SK-N-MC (cell line): ENCODE measurements at regions not wholly inside any gene's neighbourhood (a gene's known extent, or its start where the extent isn't known, plus 50 kb on each side); places are given as distances from the start of the nearest gene placed in this dataset.
A peak's percentile ranks its signal among the peaks of the same experiment; 100 is the strongest.

Source experiments
- DNase-seq: peaks from one replicate; pipeline ENCODE4 v3.0.0-alpha.2; 2011; ENCODE audit warnings: low read depth, low spot score
- H3K27ac ChIP-seq: fragments of 200-600 bp; sonication (generic); 2 replicates; pipeline ENCODE4 v1.5.1; 2016; ENCODE audit warnings: mixed run types
- H3K36me3 ChIP-seq: fragments of 200-600 bp; sonication (generic); 2 replicates; pipeline ENCODE4 v1.6.1; 2017; ENCODE audit warnings: antibody characterized with exemption, low read length, mixed read lengths; ENCODE audit not compliant: insufficient read depth
- H3K4me3 ChIP-seq: fragments of 200-600 bp; sonication (generic); 2 replicates; pipeline ENCODE4 v1.5.1; 2016
- H3K9ac ChIP-seq: fragments of 200-600 bp; sonication (generic); 2 replicates; pipeline ENCODE4 v1.8.0; 2017; ENCODE audit warnings: mixed run types, mixed read lengths; ENCODE audit not compliant: insufficient read length
- H3K9me3 ChIP-seq: fragments of 200-600 bp; sonication (generic); 2 replicates; pipeline ENCODE4 v1.6.1; 2017; ENCODE audit warnings: low read depth, mild to moderate bottlenecking, antibody characterized with exemption, low read length, moderate library complexity, mixed read lengths
- EZH2 ChIP-seq: fragments of 200-600 bp; sonication (generic); IDR thresholded peaks from one replicate; pipeline ENCODE4 v1.6.1; 2017; ENCODE audit warnings: antibody characterized with exemption
- FOXP2 ChIP-seq: optimal IDR thresholded peaks from 2 replicates; pipeline ENCODE3; 2011; ENCODE audit warnings: mild to moderate bottlenecking, moderate library complexity; ENCODE audit not compliant: insufficient read depth; ENCODE audit errors: extremely low read length, control extremely low read depth
- POLR2AphosphoS5 ChIP-seq: IDR thresholded peaks from 2 replicates; pipeline ENCODE4 v1.6.1; 2012; ENCODE audit warnings: mild to moderate bottlenecking, low read depth, low read length, borderline replicate concordance

DNA sequence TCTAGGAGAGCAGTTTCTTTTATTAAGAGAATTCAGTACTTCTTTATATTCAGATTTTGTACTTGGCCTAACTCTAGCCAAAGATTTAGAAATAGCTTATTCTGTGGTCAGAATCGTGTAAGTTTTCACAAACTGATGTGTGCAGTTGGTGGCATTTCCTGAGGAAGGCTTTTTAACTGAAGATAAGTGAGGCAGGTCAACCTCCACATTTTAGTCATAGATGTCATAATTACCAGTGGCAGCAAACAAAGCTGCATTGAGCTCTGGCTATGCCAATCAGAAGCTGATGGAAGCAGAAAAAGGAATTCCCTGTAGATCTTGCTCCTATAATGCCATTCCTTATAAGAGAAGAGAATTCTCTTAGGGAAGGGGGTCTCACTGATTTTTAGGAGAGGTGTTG is 141.3 kb upstream of the SP8 start:
- Histone ChIP-seq H3K9me3 (no peaks in the 10 kb centered on the region), H3K9ac (no peak overlapping the region), H3K4me3 (no peak overlapping the region), H3K36me3 (no peaks in the 10 kb centered on the region), H3K27ac (no peak overlapping the region)
- TF ChIP-seq FOXP2 (no peak), POLR2AphosphoS5 (no peak), EZH2 (no peak)
- DNase-seq, result no peak

DNA sequence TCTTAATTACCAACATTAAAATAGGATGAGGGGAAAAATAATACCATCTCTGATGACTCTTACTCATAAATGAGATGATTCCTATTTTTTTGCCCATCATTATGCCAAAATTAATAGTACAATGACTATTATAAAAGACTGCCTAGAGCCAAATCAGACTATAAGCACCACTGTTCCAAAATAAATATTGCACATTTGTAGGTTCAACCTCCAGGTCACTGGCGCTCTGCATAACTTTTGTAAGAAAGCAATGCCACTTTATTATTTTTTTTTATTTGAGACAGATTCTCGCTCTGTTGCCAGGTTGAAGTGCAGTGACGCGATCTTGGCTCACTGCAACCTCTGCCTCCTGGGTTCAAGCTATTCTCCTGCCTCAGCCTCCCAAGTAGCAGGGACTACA is 142.5 kb upstream of the SP8 start:
- Histone ChIP-seq H3K9me3 (no peaks in the 10 kb centered on the region), H3K9ac (no peak overlapping the region), H3K27ac (no peak overlapping the region), H3K36me3 (no peaks in the 10 kb centered on the region), H3K4me3 (no peak overlapping the region)
- DNase-seq, result no peak
- TF ChIP-seq FOXP2 (no peak), POLR2AphosphoS5 (no peak), EZH2 (no peak)

DNA sequence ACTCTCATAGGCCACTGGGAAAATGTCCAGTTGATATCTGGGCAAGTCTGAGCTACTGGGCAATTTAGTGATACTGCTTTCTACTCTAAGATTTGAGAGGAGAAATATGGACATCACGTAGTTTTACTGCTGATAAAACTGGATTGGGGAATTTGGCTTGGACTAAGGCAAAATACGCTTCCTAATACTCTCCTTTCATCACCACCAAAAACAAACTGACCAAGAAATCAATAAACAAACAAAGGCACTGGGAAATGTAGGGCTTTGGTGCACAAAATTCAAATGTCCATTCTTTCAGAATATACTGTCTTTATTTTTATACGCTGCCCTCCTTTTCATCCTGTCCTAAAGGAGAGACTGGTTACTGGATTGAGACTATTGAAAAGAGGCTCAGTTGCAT is 145.1 kb upstream of the SP8 start:
- Histone ChIP-seq H3K9ac (no peak overlapping the region), H3K36me3 (no peaks in the 10 kb centered on the region), H3K27ac (no peak overlapping the region), H3K9me3 (no peaks in the 10 kb centered on the region), H3K4me3 (no peak overlapping the region)
- no peak for DNase-seq
- TF ChIP-seq EZH2, result no peak
- TF ChIP-seq FOXP2, result no peak
- TF ChIP-seq POLR2AphosphoS5, result no peak

DNA sequence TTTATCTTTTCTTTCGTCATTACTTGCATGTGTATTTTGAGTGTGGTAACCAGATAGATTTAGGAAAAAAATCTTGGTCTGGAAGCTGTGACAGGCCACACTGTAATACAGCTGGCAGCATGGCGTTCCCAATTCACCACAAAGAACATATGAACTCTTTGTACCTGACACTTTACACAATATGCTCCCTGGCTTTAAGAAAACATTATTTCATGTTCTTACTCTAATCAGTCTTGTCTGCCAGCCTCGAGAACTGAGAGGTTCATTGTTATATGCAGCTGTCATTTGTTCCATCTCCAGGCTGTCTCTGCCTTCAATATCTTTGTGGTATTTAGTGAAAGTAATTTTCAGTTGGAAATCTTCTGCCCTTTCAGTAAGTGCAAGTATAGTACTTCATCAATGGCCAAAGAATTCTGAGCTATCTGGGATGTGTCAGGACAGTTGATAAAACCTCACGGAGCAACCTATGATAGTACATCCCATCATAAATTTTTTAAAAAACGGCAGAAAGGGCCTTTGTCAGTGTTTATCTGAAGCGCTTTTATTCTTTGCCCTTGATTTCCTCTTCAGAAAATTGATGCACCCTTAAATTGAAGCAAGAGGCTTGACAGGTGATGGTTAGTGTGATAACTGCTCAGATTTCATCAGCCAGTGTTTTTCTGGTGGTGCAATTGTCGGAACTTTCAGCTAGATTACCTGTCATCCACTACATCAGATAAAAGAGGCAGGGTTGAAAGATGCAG is 146.3 kb upstream of the SP8 start:
- TF ChIP-seq EZH2, result peak; percentile 35
- TF ChIP-seq POLR2AphosphoS5, result no peak
- no peaks in the 10 kb centered on the region for H3K36me3 ChIP-seq

GRCh38 chr7:20945451-20945850 is 158.8 kb upstream of the SP8 start:
- H3K27ac ChIP-seq, result no peak overlapping the region

More for the DNA sequence above, 146.3 kb upstream of the SP8 start:
- H3K9me3 ChIP-seq, result no peaks in the 10 kb centered on the region
- no peak overlapping the region for H3K27ac ChIP-seq
- no peak overlapping the region for H3K4me3 ChIP-seq
- no peak overlapping the region for H3K9ac ChIP-seq
- no peak for DNase-seq

GRCh38 chr7:20952916-20953315 is 166.2 kb upstream of the SP8 start:
- no peak for DNase-seq
- TF ChIP-seq FOXP2, result no peak
- TF ChIP-seq POLR2AphosphoS5, result no peak
- no peak for TF ChIP-seq EZH2
- Histone ChIP-seq H3K9ac (no peak overlapping the region), H3K4me3 (no peak overlapping the region), H3K9me3 (no peaks in the 10 kb centered on the region), H3K36me3 (no peaks in the 10 kb centered on the region), H3K27ac (no peak overlapping the region)

More at GRCh38 chr7:20945451-20945850, 158.8 kb upstream of the SP8 start:
- H3K4me3 ChIP-seq, result no peak overlapping the region
- no peaks in the 10 kb centered on the region for H3K9me3 ChIP-seq
- TF ChIP-seq EZH2, result no peak
- no peak for TF ChIP-seq FOXP2
- no peak for TF ChIP-seq POLR2AphosphoS5
- DNase-seq, result no peak
- no peaks in the 10 kb centered on the region for H3K36me3 ChIP-seq
- no peak overlapping the region for H3K9ac ChIP-seq

GRCh38 chr7:20954711-20955619 is 168.3 kb upstream of the SP8 start:
- Histone ChIP-seq H3K4me3 (no peak overlapping the region), H3K27ac (no peak overlapping the region), H3K9me3 (no peaks in the 10 kb centered on the region), H3K36me3 (no peaks in the 10 kb centered on the region), H3K9ac (no peak overlapping the region)
- TF ChIP-seq EZH2 (no peak), FOXP2 (no peak)
- no peak for DNase-seq

GRCh38 chr7:20958572-20958971 is 171.9 kb upstream of the SP8 start:
- DNase-seq, result no peak
- H3K27ac ChIP-seq, result no peak overlapping the region
- no peaks in the 10 kb centered on the region for H3K9me3 ChIP-seq
- no peaks in the 10 kb centered on the region for H3K36me3 ChIP-seq
- TF ChIP-seq EZH2 (no peak), POLR2AphosphoS5 (no peak), FOXP2 (no peak)
- H3K4me3 ChIP-seq, result no peak overlapping the region
- no peak overlapping the region for H3K9ac ChIP-seq
